Posterior vena cava (tissue), 2 donors: ENCODE measurements at regions not wholly inside any gene's neighbourhood (a gene's known extent, or its start where the extent isn't known, plus 50 kb on each side); places are given as distances from the start of the nearest gene placed in this dataset.
A peak's percentile ranks its signal among the peaks of the same experiment; 100 is the strongest.

Experiments used
- DNase-seq: peaks from one replicate; pipeline ENCODE4 v3.0.0-alpha.2; 2020; ENCODE audit warnings: low spot score
- intact Hi-C, 2 donors: fragments of 100-400 bp; cut with DNase I; formaldehyde crosslinking; loops; one replicate each; pipeline versions ENCODE4 v1.14.1 to v1.14.2; 2022 to 2023
- donor health status: DM: yes; HTN: yes; CAD: no.
- donor health status: DM: yes; HTN: yes; CAD: no.

DNA sequence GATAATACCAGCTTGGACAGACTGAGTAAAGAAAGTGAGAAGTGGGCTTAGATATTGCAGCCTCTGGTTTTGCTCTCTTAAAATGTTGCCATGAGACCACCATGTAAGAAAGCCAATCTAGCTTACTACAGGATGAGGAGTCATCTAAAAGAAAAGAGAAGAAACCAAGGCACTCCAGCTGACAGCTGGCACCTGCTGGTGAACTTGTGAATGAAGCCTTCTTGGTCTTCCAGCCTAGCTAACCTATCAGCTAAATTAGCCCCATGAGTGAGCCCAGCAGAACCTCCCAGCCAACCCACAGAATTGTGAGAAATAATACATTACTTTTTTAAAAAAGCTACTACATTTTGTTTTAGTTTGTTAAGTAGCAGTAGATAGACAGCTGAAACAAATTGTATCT is 154.5 kb upstream of the QRFPR start:
- intact Hi-C loops: no loop called here
- DNase-seq: no peak

- intact Hi-C loops: no loop called here
- DNase-seq: no peak
Measured at GRCh38 chr4:121534187-121534586, 153.4 kb upstream of the QRFPR start.

GRCh38 chr4:121526509-121526908 is 145.7 kb upstream of the QRFPR start:
- no peak for DNase-seq
- intact Hi-C loops: no loop called here

DNA sequence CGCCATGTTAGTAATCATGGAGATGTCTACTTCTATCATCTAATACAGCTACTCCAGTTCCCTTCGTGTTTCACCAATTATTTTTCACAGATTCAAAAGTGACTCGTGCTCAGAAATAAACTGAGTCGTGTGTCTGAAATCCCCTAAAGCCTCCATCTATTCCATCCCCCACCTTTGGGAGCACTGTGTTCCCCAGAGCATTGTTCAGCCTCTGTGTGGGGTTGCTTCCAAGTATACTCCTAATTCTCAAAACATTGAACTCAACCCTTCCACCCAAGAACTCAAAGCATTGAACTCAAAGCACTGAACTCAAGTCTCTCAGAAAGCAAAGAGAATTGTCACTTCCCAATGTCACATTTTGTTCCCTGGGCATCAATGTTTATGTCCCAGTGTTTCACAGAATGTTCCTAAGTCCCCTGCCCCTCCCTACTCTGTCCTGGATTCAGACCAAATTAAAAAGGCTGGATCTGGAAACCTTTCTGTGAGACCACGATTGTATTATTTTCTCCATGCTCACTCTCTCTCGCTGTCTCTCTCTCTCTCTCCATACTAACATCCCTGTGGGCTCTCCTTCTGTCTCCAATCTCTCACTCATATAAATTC is 138.5 kb upstream of the QRFPR start:
- no peak for DNase-seq
- intact Hi-C loops: no loop called here

DNA sequence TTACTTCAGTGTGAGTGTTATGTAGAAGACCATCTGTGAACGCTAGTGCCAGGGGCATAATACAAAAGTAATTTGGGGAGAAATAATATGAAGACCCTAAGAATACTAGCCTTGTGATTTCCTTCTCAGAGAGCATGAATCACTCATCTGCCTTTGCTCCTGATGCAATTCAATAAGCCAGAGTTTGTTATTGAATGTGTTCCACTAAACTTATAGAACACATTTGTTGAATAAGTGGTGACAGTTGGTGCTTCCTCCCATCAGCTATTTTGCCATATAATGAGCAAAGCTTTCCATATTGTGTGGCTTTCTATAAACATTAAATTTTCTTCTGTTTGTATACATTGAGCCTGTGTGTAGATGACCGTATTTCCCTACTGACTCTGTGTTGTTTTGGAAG is 136.4 kb upstream of the QRFPR start:
- intact Hi-C loops: no loop called here
- no peak for DNase-seq

- DNase-seq: peak; percentile 51
- intact Hi-C loops: no loop called here
Measured at GRCh38 chr4:121514443-121514842, 133.6 kb upstream of the QRFPR start.

DNA sequence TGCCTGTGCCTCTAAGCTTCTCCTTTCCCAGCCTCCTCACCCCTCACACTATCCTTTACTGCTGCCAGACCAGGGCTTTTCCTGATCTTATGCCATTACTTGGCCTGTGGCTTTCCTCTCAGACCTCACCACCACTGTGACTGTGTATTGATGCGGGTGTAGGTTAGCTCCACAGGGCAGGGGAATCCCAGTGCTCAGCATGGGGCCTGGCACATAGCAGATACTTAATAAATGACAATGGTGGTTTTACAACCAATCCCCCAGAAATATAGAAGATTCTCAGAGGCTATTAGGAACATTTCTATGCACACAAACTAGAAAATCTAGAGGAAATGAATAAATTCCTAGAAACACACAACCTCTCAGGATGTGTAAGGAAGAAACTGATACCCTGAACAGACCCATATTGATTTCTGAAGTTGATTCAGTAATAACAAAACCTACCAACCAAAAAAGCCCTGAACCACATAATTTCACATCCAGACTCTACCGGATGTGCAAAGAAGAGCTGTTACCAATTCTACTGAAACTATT is 129.6 kb upstream of the QRFPR start:
- no peak for DNase-seq
- intact Hi-C loops: no loop called here

DNA sequence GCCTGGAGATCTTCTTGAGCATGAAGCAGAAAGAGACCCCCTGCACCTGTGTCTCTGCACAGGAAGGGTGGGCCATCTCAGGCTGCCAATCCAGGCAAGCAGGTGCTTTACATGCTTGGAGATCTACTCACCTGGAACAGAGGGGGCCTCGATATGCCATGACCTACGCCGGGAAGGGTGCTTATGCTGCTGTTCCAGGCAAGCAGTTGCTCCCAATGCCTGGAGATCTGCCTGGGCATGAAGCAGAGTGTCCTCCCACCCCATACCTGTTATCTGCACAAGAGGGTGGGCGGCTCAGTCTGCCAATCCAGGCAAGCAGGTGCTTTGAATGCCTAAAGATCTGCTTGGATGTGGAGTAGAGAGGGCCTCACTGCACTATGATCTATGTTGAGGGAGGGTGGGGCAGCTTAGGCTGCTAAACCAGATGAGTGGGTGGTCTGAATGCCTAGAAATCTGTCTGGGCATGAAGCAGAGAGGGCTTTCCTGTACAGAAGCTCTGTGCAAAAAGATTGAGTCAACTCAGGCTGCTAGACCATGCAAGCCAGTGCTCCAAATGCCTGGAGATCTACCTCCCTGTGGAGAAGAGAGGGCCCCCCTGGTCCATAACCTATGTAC is 104.5 kb upstream of the QRFPR start:
- intact Hi-C loops: no loop called here
- DNase-seq: peak; percentile 73

GRCh38 chr4:121484633-121485032 is 103.8 kb upstream of the QRFPR start:
- intact Hi-C loops: no loop called here

DNA sequence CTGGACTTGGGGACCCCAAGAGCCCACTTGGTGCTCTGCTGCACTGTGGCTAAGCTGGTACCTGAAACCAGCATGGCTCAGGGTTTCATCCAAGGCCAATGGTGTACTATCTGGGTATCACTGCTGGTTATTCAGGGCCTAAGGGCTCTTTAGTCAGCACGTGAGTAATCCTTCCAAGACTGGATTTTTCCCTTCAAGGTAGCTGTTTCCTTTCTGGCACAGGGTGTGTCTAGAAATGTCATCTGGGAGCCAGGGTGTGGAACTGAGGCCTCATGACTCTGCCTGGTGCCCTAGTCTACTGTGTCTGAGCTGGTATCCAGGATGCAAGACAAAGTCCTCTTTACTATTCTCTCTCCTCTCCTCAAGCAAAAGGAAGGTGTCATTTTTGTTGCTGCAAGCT is 99.0 kb upstream of the QRFPR start:
- intact Hi-C loops: no loop called here
- no peak for DNase-seq

More at GRCh38 chr4:121484633-121485032, 103.8 kb upstream of the QRFPR start:
- no peak for DNase-seq

- intact Hi-C loops: no loop called here
- DNase-seq: no peak
Measured at GRCh38 chr4:121477480-121477879, 96.7 kb upstream of the QRFPR start.

GRCh38 chr4:121477079-121477478 is 96.3 kb upstream of the QRFPR start:
- intact Hi-C loops: no loop called here
- DNase-seq: no peak

GRCh38 chr4:121472937-121473721 is 92.3 kb upstream of the QRFPR start:
- intact Hi-C loops: no loop called here
- no peak for DNase-seq

- intact Hi-C loops: no loop called here
- DNase-seq: no peak
Measured at GRCh38 chr4:121464854-121465253, 84.0 kb upstream of the QRFPR start.

GRCh38 chr4:121462660-121463261 is 81.9 kb upstream of the QRFPR start:
- intact Hi-C loops: no loop called here
- DNase-seq: no peak

DNA sequence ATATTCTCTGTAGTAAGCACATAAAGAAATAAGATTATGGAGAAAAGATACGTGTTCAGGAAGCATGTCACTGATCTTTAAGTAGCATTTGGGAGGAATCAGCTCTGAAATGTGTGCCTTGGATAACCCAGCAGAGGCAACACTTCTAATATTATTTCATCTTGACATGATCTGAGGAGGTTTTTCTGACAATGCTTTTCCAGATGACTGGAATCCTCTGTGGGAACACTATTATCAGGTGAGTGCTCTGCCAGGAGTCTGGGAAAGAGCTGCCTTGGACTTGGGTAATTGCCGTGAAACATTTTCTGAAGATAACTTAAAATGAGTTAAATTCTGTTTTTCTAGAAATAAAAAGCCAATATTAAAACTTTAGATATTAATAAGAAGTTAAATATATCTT is 78.2 kb upstream of the QRFPR start:
- intact Hi-C loops: no loop called here
- no peak for DNase-seq

GRCh38 chr4:121457278-121457875 is 76.6 kb upstream of the QRFPR start:
- intact Hi-C loops: no loop called here
- no peak for DNase-seq

DNA sequence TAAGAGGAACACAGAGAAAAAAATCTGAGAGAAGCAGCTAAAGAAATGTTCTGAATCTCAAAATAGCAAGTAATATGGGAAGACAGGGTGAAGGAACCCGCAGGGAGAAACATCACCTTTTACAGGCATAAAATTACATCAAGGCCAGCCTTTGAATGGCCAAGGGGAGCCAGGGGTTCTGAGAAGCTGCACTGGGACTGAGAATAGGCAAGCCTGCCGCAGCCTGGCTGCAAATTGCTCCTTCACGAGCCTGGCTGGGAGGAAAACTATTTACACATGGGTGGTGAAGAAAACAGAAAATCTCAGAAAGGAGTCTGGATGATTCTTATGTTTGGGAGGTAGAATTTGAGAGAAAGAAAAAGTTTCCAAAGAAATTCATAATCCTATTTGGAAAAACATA is 74.5 kb upstream of the QRFPR start:
- intact Hi-C loops: no loop called here
- no peak for DNase-seq

DNA sequence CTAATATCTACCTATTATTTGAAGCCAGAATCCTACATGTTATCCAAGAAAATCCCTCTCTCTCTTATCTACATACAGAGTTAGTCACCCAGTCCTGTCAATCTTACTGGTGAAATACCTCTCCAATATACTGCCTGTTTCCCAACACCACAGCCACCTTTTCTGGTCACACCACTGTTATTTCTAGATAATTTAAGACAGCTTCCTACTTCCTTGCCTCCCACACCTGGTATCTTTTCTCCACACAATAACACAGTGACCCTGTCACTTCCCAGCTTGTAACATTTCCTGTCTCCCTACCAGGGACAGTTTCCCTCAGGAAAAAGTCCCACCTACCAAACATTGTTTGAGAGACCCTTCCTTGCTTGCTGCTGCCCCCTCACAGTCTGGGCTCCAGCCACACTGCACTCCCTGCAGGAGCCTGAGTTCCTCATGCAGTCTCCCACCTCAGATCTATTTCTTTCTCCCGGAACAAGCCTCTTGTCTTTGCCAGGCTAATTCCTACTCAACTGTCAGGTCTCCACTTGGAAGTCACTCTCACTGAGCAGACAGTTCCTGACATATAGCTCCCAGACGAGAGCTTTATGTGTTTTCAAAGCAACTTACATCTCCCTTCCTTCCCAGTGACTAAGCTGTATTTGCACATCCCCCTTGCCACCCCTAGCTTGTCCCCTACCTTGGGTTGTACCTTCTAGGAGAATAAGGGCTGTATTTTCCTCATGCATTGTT is 73.6 kb upstream of the QRFPR start:
- no peak for DNase-seq
- intact Hi-C loops: no loop called here
